Fibroblast of peridontal ligament (primary cell): ENCODE measurements at regions not wholly inside any gene's neighbourhood (a gene's known extent, or its start where the extent isn't known, plus 50 kb on each side); places are given as distances from the start of the nearest gene placed in this dataset.
A peak's percentile ranks its signal among the peaks of the same experiment; 100 is the strongest.
"Not testable (repeated sequence)": the region's sequence is repeated elsewhere in the genome, so short reads cannot be mapped to it uniquely, and the experiment has no call there.

ENCODE experiments used
- DNase-seq: peaks from one replicate; pipeline ENCODE4 v3.0.0-alpha.2; 2010; ENCODE audit errors: extremely low read depth

DNA sequence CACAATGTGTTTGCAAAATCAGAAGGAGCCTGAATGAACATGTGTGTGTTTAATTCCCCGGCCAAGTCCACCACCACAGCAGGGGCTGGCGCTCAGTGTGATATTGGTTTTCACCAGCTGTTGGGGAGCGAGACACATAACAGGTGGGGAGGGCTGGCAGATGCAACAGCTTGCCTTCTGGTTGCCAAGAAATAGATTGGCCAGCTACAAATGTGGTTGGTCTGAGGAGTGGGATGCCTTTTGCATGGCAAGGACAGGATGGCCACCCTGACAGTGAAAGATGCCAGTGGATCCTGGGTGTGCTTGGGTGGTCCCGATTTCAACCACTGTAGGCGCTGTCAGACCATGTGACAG, 292.5 kb upstream of the FZD8 start:
- DNase-seq: no peak

DNA sequence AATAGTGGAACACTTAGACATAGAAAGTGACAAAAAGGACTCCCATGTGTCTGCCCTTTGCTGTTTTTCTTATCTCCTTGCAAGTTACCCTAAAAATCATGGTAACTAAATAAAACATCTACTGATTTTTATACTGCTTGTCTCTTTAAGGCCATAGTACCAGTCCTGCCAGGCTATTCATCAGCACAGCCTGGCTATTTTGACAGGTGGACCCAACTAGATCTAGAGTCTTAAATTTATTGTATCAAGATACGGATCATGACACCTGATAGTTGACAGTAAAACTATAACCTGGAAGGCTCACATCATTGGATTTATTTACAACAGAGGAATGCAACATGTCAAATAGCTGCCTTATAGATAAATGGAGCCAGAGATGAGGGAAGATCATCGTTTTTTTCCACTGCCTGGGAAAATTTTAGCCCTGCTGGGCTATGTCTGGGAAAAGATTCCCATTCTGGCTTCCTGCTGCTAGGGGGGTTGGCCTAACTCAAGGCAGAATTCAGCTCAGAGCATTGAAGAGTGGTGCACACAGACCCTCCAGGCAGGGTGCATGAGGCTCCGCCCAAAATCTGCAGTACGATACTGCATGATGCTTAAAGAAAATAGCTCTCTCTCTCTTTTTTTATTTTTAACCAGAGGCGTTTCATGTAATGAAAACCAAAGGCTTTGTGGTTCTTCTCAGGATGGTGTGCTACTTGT, 292.0 kb upstream of the FZD8 start:
- no peak for DNase-seq

DNA sequence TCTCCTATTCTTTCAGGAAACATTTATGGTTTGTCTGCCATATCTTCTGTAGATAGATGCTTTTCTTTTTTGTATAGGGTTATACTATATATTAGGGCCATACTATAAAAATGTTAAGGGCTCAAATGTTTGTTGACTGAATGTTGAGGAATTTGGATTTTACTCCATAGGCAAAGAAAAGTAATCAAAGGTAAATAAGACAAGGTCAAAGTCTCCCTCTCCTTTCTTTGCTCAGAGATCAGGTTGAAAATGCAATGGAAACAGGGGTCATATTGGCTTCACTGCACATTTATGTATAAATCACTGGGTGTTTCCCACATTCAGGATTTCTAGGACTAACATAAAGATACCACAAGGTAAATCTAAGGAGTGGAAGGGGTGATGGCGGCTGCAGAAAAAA, 291.4 kb upstream of the FZD8 start:
- no peak for DNase-seq

DNA sequence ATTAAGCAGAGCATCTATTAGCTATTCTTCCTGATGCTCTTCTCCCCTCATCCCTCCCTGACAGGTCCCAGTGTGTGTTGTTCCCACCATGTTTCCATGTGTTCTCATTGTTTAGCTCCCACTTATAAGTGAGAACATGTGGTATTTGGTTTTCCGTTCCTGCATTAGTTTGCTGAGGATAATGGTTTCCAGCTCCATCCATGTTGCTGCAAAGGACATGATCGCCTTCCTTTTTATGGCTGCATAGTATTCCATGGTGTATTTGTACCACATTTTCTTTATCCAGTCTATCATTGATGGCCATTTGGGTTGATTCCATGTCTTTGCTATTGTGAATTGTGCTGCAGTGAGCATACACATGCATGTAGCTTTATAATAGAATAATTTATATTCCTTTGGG, 287.9 kb upstream of the FZD8 start:
- not testable (repeated sequence) for DNase-seq

DNA sequence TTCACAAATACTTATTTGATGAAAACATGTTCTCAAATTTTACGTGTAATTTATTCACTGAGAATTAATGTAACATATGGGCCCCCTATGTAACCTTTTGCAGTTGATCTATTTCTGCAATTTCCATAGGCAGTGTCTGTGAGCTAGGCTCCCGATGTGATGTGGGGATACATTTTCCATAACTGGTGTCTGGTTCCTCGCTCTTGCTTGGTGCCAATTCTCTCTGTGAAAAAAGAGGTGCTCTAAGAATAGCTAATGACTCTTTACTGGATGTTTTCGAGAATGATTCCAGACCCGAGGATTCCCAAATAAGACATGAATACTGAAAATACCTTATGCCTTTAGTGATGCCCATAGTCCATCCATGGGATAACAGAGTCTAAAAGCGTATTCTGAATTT, 286.7 kb upstream of the FZD8 start:
- DNase-seq: no peak

DNA sequence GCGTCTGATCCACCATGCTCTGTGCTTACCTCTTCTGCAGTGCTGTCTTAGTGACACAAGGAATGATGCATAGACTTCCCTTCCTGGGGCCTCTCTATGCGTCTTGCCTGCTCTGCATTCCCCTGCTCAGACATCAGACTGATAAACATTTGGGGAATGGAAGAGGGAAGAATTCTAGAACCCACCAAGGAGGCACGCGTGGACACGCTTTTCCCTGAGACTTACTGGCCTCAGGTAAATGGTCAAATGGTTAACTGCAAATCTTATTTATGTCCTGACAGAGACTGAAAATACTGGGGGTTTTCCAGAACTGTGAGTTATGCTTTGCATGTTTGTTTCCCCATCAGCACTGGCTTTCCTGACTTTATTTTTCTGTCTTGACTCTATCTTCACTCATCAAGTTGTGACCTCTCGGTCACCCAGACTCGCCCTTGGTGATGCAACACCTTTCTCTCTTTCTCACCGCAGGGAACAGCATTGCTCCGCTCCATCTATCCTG, 285.9 kb upstream of the FZD8 start:
- DNase-seq: no peak

DNA sequence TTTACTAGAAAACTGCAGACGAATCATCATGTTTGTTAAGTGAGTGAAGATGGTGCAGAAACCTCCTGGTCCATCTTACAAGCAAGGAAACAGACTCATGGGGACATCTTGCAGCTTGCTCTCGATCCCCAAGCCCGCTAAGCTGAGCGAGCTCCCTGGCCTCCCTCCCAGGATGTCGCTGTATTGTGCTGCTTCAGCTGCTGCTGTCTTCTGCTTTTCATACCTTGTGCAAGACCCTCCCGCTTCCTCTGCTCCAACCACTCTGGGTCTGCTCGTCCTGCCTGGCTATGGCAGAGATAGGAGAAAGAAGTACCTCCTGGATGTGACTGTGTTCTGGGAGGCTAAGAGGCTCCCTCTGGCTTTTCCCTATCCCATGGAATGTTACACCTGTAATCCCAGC, 285.2 kb upstream of the FZD8 start:
- DNase-seq: no peak

DNA sequence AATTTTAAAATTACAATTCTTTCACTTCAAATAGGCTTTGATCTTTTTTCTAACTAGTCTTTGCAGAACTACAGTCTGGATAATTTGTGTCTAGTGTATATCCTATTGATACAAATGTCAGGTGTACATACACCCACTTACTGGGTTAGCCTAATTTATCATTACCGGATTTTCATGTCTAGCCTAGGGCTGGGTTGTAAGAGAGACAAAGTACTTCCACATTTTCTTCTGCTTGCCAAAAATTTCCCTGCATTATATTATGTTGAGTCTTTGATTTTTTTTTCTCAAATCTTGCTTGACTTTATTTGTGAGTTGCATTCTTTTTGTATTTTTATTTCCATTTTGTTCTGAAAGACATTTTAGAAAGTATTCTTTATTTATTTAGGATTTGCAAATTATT, 284.8 kb upstream of the FZD8 start:
- DNase-seq: no peak

DNA sequence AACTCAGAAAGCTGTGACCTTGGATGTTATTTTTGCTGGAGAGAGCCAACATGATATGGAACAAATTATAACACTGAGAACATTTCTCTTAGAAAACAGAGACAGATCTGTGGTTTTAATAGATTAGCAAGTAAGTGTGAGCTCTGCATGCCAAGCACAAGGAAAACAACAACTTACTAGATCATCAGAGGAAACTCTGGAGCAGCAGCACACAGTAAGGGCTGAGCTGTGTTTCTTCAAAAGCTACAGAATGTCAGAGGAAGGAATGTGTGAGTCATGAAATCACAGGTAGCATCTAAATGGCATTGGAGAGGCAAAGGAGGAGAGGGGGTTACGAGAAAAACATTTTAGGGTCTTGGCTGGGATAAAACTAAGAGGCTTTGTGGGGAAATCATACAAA, 283.4 kb upstream of the FZD8 start:
- peak; percentile 3 for DNase-seq

DNA sequence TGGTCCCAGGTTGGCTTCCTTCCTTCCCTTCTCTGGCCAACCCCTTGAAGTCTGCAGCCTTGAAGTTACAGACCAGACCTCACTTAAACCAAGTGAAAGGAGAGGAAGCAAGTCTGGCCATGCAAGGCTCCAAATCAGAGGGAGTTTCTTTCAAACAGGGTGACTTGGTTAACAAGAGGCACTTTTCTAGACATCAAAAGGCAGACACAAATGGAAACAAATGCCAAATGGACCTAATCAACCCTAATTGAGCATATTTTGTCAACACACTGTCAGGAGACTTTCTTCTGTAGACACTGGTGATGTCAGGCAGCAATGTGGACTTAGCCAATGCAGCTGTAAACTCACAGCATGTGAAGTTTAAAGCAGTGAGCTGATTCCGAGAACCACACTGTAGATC, 282.7 kb upstream of the FZD8 start:
- DNase-seq: no peak

DNA sequence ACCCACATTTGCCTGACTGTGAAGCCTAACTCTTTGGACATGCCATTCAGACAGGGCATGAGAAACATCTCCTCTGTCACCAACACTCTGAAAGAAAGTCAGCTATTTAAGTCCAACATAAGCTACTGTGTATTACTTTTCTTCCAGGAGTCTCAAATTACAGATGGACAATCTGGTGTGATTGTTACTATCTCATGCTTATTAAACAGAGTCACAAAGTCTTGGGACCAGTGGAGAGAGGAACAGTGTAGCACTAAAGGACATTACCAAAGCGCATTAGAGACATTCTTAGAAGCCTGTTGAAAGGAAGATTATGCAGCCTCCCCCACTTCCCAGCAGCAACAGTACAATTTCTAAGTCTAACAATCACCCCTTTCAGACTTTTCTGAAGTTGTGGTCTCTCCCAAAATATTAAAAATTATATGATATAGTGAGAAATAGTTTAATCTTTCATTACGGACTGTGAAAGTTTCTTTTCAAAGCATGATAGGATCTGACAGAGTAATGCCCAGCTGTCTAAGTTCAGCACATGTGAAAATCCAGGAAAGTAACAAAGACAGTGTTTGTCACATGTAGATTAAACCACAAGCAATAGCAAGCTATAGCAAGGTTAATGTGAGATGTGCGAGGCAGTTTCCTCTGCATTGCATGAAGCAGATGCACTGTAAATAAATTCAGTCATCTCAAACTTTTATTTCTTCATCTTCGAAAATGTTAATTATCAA, 280.9 kb upstream of the FZD8 start:
- no peak for DNase-seq

DNA sequence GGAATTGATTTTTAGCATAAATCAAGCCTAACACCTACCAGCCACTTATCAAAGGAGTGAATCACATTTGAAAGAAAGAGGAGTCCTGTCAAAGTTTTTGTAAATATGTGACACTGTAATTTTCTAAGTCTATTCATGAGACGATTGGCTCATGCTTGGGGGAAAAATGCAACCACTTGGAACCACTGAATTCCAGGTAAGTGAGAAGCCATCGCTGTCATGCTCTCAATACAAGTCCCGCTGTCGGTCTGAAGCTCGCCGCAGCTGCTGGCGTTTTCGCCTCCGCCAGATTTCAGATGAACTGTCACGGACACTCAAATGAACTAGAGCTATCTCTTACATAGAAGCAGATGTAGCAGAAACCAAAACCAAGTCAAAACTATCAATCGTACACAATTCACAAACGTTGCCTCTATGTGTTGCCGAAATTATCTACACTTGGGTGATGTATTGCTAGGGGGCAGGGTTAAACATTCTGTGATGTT, 279.8 kb upstream of the FZD8 start:
- no peak for DNase-seq

DNA sequence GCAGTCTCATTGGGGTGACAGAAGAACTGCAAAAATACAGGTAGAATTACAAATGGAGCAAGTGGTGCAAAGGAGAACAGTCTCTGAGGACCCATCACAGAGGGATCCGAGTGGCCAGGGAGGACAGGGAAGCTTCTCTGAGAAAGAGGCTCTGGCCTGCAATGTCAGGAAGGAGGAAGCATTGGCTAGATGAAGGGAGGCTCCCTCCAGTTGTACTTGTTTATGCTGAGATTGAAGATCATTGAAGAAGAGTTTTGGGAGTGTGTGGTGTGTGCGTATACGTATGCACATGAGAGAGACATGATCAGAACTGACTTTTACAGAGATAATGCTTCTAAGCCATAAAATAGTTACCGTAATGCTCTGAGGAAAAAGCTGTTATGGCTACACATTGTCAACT, 274.7 kb upstream of the FZD8 start:
- DNase-seq: no peak

DNA sequence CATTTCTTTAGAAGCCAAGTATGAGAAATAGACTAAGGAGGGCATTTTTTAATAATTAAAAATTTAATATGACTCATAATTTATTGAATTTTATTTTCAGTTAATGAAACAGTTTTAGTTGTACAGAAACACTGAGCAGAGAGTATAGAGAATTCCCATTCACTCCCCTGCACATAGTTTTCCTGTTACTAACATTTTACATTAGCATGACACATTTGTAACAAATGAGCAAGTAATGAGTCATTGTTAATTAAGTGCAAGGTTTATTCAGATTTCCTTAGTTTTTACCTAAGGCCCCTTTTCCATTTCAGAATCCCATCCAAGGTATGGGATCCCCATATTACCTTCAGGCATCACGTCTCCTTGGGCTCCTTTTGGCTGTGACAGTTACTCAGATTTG, 271.5 kb upstream of the FZD8 start:
- DNase-seq: peak; percentile 17

DNA sequence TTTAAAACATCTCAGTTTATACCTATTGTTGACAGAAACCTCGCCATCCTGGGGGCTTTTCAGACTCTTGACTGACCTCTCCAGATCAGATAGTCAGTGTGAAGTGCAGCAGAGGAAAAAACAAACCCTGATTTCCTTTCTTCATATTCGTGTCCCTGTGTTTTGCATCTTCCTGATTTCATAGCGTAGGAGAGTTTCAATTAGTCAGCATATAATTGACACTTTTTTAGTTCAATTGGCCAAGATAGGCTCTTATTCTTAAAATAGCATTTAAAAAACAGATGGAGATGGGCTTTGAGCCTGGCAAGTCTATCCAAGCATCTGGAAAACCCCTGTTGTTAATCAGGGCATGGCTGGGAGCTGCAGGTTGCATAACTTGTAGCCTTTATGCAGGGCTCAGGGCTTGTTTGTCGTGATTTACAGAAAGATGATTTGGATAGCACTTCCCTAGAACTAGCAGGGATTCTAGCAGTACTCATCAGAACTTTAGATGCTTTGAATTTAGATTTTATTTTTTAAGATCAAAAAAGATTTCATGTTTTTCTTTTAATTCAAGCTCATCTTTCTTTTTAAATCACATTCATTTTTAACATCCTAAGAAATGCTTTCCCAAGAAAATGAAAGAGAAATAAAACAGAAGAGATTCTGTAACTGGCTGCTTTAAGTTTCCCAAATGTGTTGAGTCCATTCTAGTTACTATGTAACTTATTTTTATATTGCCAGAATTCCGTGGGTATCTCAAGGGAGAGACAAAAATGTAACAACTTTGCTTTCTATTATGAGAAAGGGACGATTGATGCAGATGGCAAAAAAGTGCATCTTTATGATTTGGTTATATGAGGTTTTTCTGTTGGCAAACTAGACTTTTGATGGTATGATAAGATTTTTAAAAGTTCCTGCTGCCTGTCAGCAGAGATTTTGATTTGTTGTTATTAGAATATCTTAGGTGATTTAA, 270.8 kb upstream of the FZD8 start:
- peak; percentile 86 for DNase-seq

DNA sequence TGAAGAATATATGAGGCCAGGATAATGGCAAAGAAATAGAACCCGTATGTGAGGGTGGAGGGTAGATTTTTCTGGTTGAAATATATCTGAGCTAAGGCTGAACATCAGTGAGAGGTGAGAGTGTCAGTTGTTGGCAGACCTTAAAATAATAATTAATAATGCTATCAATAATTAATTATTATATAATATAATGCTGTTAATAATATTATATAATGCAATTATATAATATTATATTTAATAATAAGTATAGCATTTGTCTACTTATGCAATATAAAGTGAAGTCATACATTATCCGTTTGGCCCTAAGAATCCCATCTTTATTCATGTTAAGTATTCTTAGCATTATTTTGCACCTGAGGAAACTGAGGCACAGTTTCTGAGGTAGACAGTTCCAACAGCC, 269.9 kb upstream of the FZD8 start:
- DNase-seq: no peak

DNA sequence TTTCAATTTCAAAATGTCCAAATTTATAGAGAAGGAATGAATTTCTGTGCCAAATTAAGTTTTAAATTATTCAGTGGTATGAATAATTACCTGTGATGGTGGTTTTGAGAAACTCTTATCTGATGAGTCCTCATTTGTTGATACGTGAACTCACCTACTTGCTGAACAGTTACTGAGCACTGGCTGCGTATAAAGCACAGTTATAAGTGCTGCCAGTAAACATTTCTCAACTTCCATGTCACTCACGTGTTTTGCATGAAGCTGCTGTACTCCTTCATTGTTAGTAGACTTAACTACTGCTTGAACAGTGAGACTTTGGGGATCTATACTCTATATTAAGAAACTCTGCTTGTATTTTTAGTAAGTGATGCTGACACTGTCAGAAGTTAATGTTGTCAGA, 269.1 kb upstream of the FZD8 start:
- DNase-seq: no peak

DNA sequence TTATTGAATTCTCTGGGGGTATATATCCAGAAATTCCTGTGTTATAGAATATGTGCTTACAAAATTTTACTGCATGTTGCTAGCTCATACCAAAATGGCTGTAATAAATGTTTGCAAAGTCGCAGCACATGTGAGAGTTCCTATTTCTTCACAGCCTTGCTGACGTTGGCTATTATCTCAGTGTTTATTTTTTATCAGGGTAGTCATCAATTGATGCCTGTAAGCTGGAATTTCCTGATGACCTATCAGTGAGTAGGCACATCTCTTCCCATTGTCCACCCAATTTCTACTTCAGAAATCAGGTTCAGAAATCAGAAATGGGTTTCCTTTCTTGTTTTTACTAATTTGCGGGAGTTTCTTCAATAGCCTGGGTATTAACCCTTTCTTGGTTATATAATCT, 268.1 kb upstream of the FZD8 start:
- DNase-seq: peak; percentile 84

DNA sequence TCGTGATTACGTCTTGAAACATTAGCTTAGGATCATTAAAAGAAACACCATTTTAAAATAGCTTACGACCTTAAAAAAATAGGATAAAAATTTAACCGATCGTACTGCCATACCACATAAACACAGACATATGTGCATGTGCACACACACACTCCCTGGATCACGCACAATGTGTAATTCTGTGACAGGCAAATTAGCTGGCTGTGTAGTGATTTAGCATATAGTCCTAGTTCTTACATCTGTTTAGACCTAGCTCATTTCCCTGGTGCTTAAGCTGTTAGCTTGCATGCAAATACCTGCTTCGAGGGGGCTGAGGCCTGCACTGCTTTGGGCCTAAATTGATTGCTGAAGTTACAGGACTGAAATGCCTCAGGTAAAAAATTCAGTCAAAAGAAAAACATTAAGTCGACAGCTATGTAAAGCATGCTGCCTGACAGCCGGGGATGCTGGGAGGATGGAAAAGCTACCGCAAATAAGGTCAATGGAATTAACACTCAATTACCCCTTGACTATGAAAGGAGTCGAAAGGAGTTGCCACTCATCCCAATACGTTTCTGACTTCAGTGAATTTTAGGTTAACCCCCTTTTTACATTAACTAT, 267.1 kb upstream of the FZD8 start:
- no peak for DNase-seq

DNA sequence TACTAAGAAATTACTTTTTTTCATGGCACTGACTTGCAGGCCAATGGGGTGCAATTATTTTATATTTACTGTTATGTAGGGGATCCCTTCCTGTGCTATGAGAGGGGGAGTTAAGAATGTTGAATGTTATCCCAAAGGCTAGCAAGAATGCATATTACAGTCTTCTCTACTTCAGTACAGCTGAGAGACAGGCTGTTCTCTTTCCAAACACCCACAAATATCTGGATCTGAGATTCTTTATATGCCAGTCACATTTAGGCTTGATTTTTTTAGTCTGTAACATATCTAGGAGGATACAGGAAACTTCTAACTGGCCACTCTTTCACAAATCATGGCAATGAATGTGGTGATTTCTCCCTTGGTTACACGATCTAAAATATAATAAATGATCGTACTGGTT, 266.4 kb upstream of the FZD8 start:
- no peak for DNase-seq

DNA sequence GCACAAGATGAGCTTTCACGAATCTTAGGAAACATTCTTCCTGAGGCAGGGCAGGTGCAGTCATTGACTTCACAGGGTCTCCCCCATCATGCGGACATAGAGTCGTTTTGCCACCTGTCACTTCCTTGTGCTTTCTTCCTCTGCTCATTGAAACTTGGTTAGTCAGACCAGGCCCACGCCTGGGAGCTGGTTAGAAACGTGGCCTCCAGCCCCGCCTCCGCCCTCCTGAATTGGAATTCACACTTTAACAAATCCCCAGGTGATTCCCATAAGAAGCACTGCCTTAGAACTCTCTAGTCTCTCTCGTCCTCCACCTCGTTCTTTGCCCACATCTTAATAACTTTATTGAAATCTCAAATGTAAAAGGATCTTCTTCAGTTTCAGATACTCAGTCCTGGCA, 265.5 kb upstream of the FZD8 start:
- DNase-seq: no peak

DNA sequence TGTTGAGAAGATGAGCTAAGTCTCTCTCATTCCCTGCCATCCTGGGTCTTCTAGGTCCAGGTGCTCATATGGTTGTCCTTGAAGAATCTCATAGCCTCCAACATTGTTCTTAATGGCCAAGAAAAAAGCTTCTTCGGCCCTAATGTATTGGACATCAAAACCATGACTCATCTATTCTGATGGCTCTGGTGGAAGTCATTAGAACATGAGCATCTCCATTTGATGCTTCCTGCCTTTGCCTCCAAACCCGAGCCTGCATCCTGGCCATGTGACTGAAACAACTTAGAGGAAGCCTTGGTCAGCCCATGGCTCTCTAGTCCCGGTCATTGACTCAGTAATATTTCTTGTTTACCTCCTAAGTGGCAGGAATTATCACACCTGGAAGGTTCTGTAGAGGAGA, 264.1 kb upstream of the FZD8 start:
- DNase-seq: no peak
